IMR-90 (cell line): ENCODE measurements at regions not wholly inside any gene's neighbourhood (a gene's known extent, or its start where the extent isn't known, plus 50 kb on each side); places are given as distances from the start of the nearest gene placed in this dataset.

Source experiments
- ATAC-seq: fragments of 200-7000 bp; cut with Tn5 transposase; 2 replicates; pipeline ENCODE4 v1.9.1; 2020; ENCODE audit warnings: low read depth, mild to moderate bottlenecking, moderate library complexity
- BruUV-seq: library from RNA; stranded (reverse); fragments of 400-500 nt; replicated peaks from 2 replicates; lab custom pipeline; 2021; lab: Mats Ljungman, UMichigan
- CTCF ChIA-PET: fragments of 300-600 bp; formaldehyde crosslinking; extraction: SDS; loops from one replicate; lab custom pipeline; 2021; ENCODE audit warnings: antibody characterized with exemption; lab: Yijun Ruan, JAX
- POLR2A ChIA-PET: fragments of 300-600 bp; sonication (Branson Sonifier 250); formaldehyde crosslinking; loops from one replicate; lab custom pipeline; 2022; ENCODE audit warnings: antibody characterized with exemption; ENCODE audit not compliant: unreplicated experiment; lab: Charles Lee
- DNase-seq: peaks from one replicate; pipeline ENCODE4 v3.0.0; 2013
- H2AFZ ChIP-seq: replicated peaks from 2 replicates; pipeline ENCODE3; 2013; ENCODE audit warnings: low read length, mild to moderate bottlenecking; ENCODE audit not compliant: poor library complexity
- H2AK5ac ChIP-seq: 2 replicates; pipeline ENCODE4 v1.6.1; 2013; ENCODE audit warnings: low read depth, low read length, inconsistent platforms
- H2AK9ac ChIP-seq: replicated peaks from 2 replicates; pipeline ENCODE3; 2013; ENCODE audit warnings: mild to moderate bottlenecking, low read depth, low read length, moderate library complexity; ENCODE audit not compliant: poor library complexity
- H2BK120ac ChIP-seq: 2 replicates; pipeline ENCODE4 v1.6.1; 2013; ENCODE audit warnings: low read depth, low read length, inconsistent platforms
- H2BK15ac ChIP-seq: 3 replicates; pipeline ENCODE4 v1.6.1; 2013; ENCODE audit warnings: low read depth, low read length, inconsistent platforms
- H2BK20ac ChIP-seq: 2 replicates; pipeline ENCODE4 v1.6.1; 2013; ENCODE audit warnings: low read depth, mild to moderate bottlenecking, inconsistent platforms, low read length, moderate library complexity
- H2BK5ac ChIP-seq: 2 replicates; pipeline ENCODE4 v1.6.1; 2013; ENCODE audit warnings: mild to moderate bottlenecking, low read depth, low read length, inconsistent platforms; ENCODE audit not compliant: poor library complexity, severe bottlenecking
- H3K14ac ChIP-seq: replicated peaks from 2 replicates; pipeline ENCODE4 v1.6.1; 2013; ENCODE audit warnings: low read depth, low read length, inconsistent platforms
- H3K18ac ChIP-seq: 2 replicates; pipeline ENCODE4 v1.6.1; 2013; ENCODE audit warnings: low read depth, low read length, control low read depth
- H3K23ac ChIP-seq: 2 replicates; pipeline ENCODE4 v1.6.1; 2013; ENCODE audit warnings: low read depth, low read length, inconsistent platforms
- H3K27ac ChIP-seq: 2 replicates; pipeline ENCODE4 v1.5.1; 2013; ENCODE audit warnings: mild to moderate bottlenecking, control low read depth, low read length; ENCODE audit not compliant: insufficient read depth
- H3K27me3 ChIP-seq: 2 replicates; pipeline ENCODE4 v1.6.1; 2013; ENCODE audit warnings: low read length; ENCODE audit not compliant: control insufficient read depth, insufficient read depth
- H3K36me3 ChIP-seq: 2 replicates; pipeline ENCODE4 v1.6.1; 2013; ENCODE audit warnings: low read length, mixed read lengths; ENCODE audit not compliant: control insufficient read depth, insufficient read depth
- H3K4ac ChIP-seq: 2 replicates; pipeline ENCODE4 v1.6.1; 2013; ENCODE audit warnings: low read depth, low read length, inconsistent platforms
- H3K4me1 ChIP-seq: 2 replicates; pipeline ENCODE4 v1.6.1; 2013; ENCODE audit warnings: low read length, mixed read lengths; ENCODE audit not compliant: control insufficient read depth, insufficient read depth
- H3K4me2 ChIP-seq: 2 replicates; pipeline ENCODE4 v1.6.1; 2013; ENCODE audit warnings: low read depth, mild to moderate bottlenecking, control low read depth, low read length, moderate library complexity
- H3K4me3 ChIP-seq: 2 replicates; pipeline ENCODE4 v1.5.1; 2013; ENCODE audit warnings: low read depth, mild to moderate bottlenecking, control low read depth, low read length, moderate library complexity; ENCODE audit not compliant: insufficient read depth
- H3K56ac ChIP-seq: 2 replicates; pipeline ENCODE4 v1.6.1; 2013; ENCODE audit warnings: low read length, inconsistent platforms; ENCODE audit not compliant: insufficient read depth; ENCODE audit errors: extremely low read depth
- H3K79me1 ChIP-seq, 2 experiments: 2 replicates each; pipeline ENCODE4 v1.6.1; 2013; ENCODE audit warnings: low read length in 2 of 2, inconsistent platforms in 1 of 2, low read depth in 1 of 2
- H3K9ac ChIP-seq: 2 replicates; pipeline ENCODE4 v1.6.1; 2013; ENCODE audit warnings: low read depth, low read length, control low read depth
- H3K9me1 ChIP-seq: 2 replicates; pipeline ENCODE4 v1.6.1; 2013; ENCODE audit warnings: low read length, inconsistent platforms; ENCODE audit not compliant: insufficient read depth
- H3K9me3 ChIP-seq: 2 replicates; pipeline ENCODE4 v1.6.1; 2013; ENCODE audit warnings: low read length; ENCODE audit not compliant: control insufficient read depth, insufficient read depth
- H4K20me1 ChIP-seq: 2 replicates; pipeline ENCODE4 v1.6.1; 2013; ENCODE audit warnings: low read length, inconsistent platforms; ENCODE audit not compliant: insufficient read depth
- H4K5ac ChIP-seq: 2 replicates; pipeline ENCODE4 v1.6.1; 2013; ENCODE audit warnings: mild to moderate bottlenecking, low read depth, low read length, control low read depth
- H4K8ac ChIP-seq, 2 experiments: 2 replicates each; pipeline ENCODE4 v1.6.1; 2013; ENCODE audit warnings: low read depth in 2 of 2, low read length in 2 of 2, control low read depth in 1 of 2, inconsistent platforms in 1 of 2
- H4K91ac ChIP-seq: 2 replicates; pipeline ENCODE4 v1.6.1; 2013; ENCODE audit warnings: low read depth, low read length, inconsistent platforms; ENCODE audit not compliant: insufficient read depth
- BHLHE40 ChIP-seq: fragments of 150-350 bp; IDR thresholded peaks from 2 replicates; pipeline ENCODE4 v1.6.1; 2016; ENCODE audit warnings: mild to moderate bottlenecking, low read depth, low read length
- CEBPB ChIP-seq: IDR thresholded peaks from 2 replicates; pipeline ENCODE4 v1.6.1; 2012; ENCODE audit warnings: low read depth, low read length, improper control_type of control experiment
- CHD1 ChIP-seq: IDR thresholded peaks from 2 replicates; pipeline ENCODE4 v1.6.1; 2012; ENCODE audit warnings: low read depth, low read length, improper control_type of control experiment
- CTCF ChIP-seq: conservative IDR thresholded peaks from 2 replicates; pipeline ENCODE4 v1.5.1; 2012; ENCODE audit warnings: mild to moderate bottlenecking, low read depth, low read length, improper control_type of control experiment
- ELK1 ChIP-seq: fragments of 150-350 bp; IDR thresholded peaks from 2 replicates; pipeline ENCODE4 v1.6.1; 2016; ENCODE audit warnings: low read depth, mild to moderate bottlenecking, low read length, moderate library complexity, borderline replicate concordance
- FOS ChIP-seq: fragments of 150-350 bp; IDR thresholded peaks from 2 replicates; pipeline ENCODE4 v1.6.1; 2016; ENCODE audit warnings: low read depth, low read length
- MAFK ChIP-seq: IDR thresholded peaks from 2 replicates; pipeline ENCODE4 v1.6.1; 2012; ENCODE audit warnings: low read depth, low read length, improper control_type of control experiment
- MAZ ChIP-seq: IDR thresholded peaks from 2 replicates; pipeline ENCODE4 v1.6.1; 2012; ENCODE audit warnings: low read depth, mild to moderate bottlenecking, low read length, improper control_type of control experiment, moderate library complexity, borderline replicate concordance
- MXI1 ChIP-seq: IDR thresholded peaks from 2 replicates; pipeline ENCODE4 v1.6.1; 2012; ENCODE audit warnings: low read depth, mild to moderate bottlenecking, low read length, moderate library complexity, borderline replicate concordance
- NFE2L2 ChIP-seq: fragments of 150-350 bp; IDR thresholded peaks from 2 replicates; pipeline ENCODE4 v1.6.1; 2016; ENCODE audit warnings: low read depth, mild to moderate bottlenecking, low read length
- POLR2A ChIP-seq: IDR thresholded peaks from 2 replicates; pipeline ENCODE4 v1.6.1; 2012; ENCODE audit warnings: mild to moderate bottlenecking, low read depth, low read length
- RAD21 ChIP-seq: IDR thresholded peaks from 2 replicates; pipeline ENCODE4 v1.6.1; 2012; ENCODE audit warnings: low read length, improper control_type of control experiment
- RCOR1 ChIP-seq: IDR thresholded peaks from 2 replicates; pipeline ENCODE4 v1.6.1; 2012; ENCODE audit warnings: mild to moderate bottlenecking, low read length, improper control_type of control experiment; ENCODE audit not compliant: insufficient replicate concordance
- RFX5 ChIP-seq: IDR thresholded peaks from 2 replicates; pipeline ENCODE4 v1.8.0; 2012; ENCODE audit warnings: low read depth, mild to moderate bottlenecking, low read length, moderate library complexity
- SMC3 ChIP-seq: fragments of 150-350 bp; IDR thresholded peaks from 2 replicates; pipeline ENCODE4 v1.6.1; 2016; ENCODE audit warnings: low read depth, mild to moderate bottlenecking, antibody characterized with exemption, low read length, moderate library complexity
- USF2 ChIP-seq: fragments of 150-350 bp; IDR thresholded peaks from 2 replicates; pipeline ENCODE4 v1.6.1; 2017; ENCODE audit warnings: mild to moderate bottlenecking, antibody characterized with exemption, low read length, low read depth
- WGBS, 2 experiments: methylation state at CpG; one replicate each; pipeline versions ENCODE4 v1.1.5 to v1.1.7; 2013; ENCODE audit warnings: missing lambda C conversion rate in 2 of 2; ENCODE audit not compliant: insufficient read length in 1 of 2; ENCODE audit errors: extremely low coverage in 2 of 2; 5-methylcytosine and 5-hydroxymethylcytosine counted together
- dilution Hi-C: fragments of 300-500 bp; cut with HindIII; formaldehyde crosslinking; loops from one replicate; pipeline ENCODE4 v1.14.3; 2018; ENCODE audit warnings: low sequenced_read_pairs; ENCODE audit not compliant: unreplicated experiment
- in situ Hi-C: fragments of 300-500 bp; cut with MboI; formaldehyde crosslinking; loops from 3 replicates; pipeline ENCODE4 v1.14.3; 2019; ENCODE audit warnings: low sequenced_read_pairs, inconsistent platforms, mixed read lengths
- intact Hi-C: fragments of 100-400 bp; cut with micrococcal nuclease; formaldehyde crosslinking; loops from 2 replicates; pipeline ENCODE4 v1.10.0; 2022

- H3K23ac ChIP-seq, result no peak overlapping the region
- H3K4me1 ChIP-seq, result no peaks in the 10 kb centered on the region
- no peak overlapping the region for H3K4me3 ChIP-seq
- H4K5ac ChIP-seq, result no peak overlapping the region
- in situ Hi-C loops, result no loop called here
- H3K4ac ChIP-seq, result no peak overlapping the region
- no peak overlapping the region for H2BK5ac ChIP-seq
- no peaks in the 10 kb centered on the region for H3K27me3 ChIP-seq
- no peak overlapping the region for H4K91ac ChIP-seq
- H3K4me2 ChIP-seq, result no peak overlapping the region
- H3K9me3 ChIP-seq, result peaks cover 18% of the 10 kb centered on the region
- no peak overlapping the region for H3K9ac ChIP-seq
- ChIA-PET CTCF (no interaction called here), POLR2A (no interaction called here)
- ATAC-seq (no peak), DNase-seq (no peak)
- no peak overlapping the region for H3K27ac ChIP-seq
- H4K20me1 ChIP-seq, result no peaks in the 10 kb centered on the region
- H2BK120ac ChIP-seq, result no peak overlapping the region
- H3K9me1 ChIP-seq, result no peaks in the 10 kb centered on the region
- H3K56ac ChIP-seq, result no peak overlapping the region
- intact Hi-C loops, result no loop called here
- H3K14ac ChIP-seq, result no peak overlapping the region
- no CpG with 5 or more reads among the region's 5 CpGs for WGBS, 2 experiments
- no peak overlapping the region for H2BK20ac ChIP-seq
- BruUV-seq, result no TSS peak
- no peak for TF ChIP-seq SMC3
- no peak for TF ChIP-seq CTCF
- no peak for TF ChIP-seq RAD21
- no peak for TF ChIP-seq NFE2L2
- no peak for TF ChIP-seq RCOR1
- no peak for TF ChIP-seq ELK1
- no peak for TF ChIP-seq RFX5
- no peak for TF ChIP-seq CHD1
- no peak for TF ChIP-seq MAZ
- no peak for TF ChIP-seq FOS
- no peak for TF ChIP-seq POLR2A
- TF ChIP-seq MAFK, result no peak
- TF ChIP-seq MXI1, result no peak
- TF ChIP-seq BHLHE40, result no peak
- no peak for TF ChIP-seq CEBPB
- no peak for TF ChIP-seq USF2
- dilution Hi-C loops, result no loop called here
- H3K18ac ChIP-seq, result no peak overlapping the region
- no peak overlapping the region for H2AK5ac ChIP-seq
- H3K79me1 ChIP-seq, result no peaks in the 10 kb centered on the region
- no peak overlapping the region for H2BK15ac ChIP-seq
- no peak overlapping the region for H2AK9ac ChIP-seq
- no peaks in the 10 kb centered on the region for H3K36me3 ChIP-seq
- H4K8ac ChIP-seq, result no peak overlapping the region
- no peak overlapping the region for H2AFZ ChIP-seq
These were observed 672.9 kb upstream of the SOX11 start for GRCh38 chr2:5019324-5019723.
